ENCODE measurements at regions not wholly inside any gene's neighbourhood (a gene's known extent, or its start where the extent isn't known, plus 50 kb on each side); places are given as distances from the start of the nearest gene placed in this dataset.

GRCh38 chr4:115944146-115944905, 830.9 kb upstream of the NDST4 start:
- no peak for TF ChIP-seq CTCF (IDR thresholded peaks at IDR 0.05)
- TF ChIP-seq POLR2A (IDR thresholded peaks at IDR 0.05), result no peak
